Mesothelial cell of epicardium (in vitro differentiated cells): ENCODE measurements at regions not wholly inside any gene's neighbourhood (a gene's known extent, or its start where the extent isn't known, plus 50 kb on each side); places are given as distances from the start of the nearest gene placed in this dataset.
"Not testable (repeated sequence)": the region's sequence is repeated elsewhere in the genome, so short reads cannot be mapped to it uniquely, and the experiment has no call there.

Source experiments
- DNase-seq, 2 experiments: peaks; one replicate each; pipeline ENCODE4 v3.0.0; 2021; ENCODE audit warnings: low spot score in 2 of 2; ENCODE audit not compliant: unreplicated experiment in 2 of 2
- H3K27ac Mint-ChIP-seq: 2 replicates; pipeline ENCODE4 v1.8.0; 2021; ENCODE audit warnings: mixed read lengths
- H3K27me3 Mint-ChIP-seq: 2 replicates; pipeline ENCODE4 v1.8.0; 2021; ENCODE audit warnings: low read depth, mixed read lengths
- H3K36me3 Mint-ChIP-seq: 2 replicates; pipeline ENCODE4 v1.8.0; 2021; ENCODE audit warnings: mixed read lengths
- H3K4me1 Mint-ChIP-seq: 2 replicates; pipeline ENCODE4 v1.8.0; 2021; ENCODE audit warnings: mixed read lengths
- H3K4me3 Mint-ChIP-seq: 2 replicates; pipeline ENCODE4 v1.8.0; 2021; ENCODE audit warnings: mild to moderate bottlenecking, moderate library complexity, mixed read lengths
- H3K9me3 Mint-ChIP-seq: 2 replicates; pipeline ENCODE4 v1.8.0; 2021; ENCODE audit warnings: mixed read lengths
- TF ChIP-seq, protein P1 (sequence below): fragments of 200-600 bp; sonication (generic); IDR thresholded peaks from one replicate; pipeline ENCODE4 v1.5.0; 2021; ENCODE audit warnings: antibody characterized with exemption; ENCODE audit not compliant: unreplicated experiment

DNA sequence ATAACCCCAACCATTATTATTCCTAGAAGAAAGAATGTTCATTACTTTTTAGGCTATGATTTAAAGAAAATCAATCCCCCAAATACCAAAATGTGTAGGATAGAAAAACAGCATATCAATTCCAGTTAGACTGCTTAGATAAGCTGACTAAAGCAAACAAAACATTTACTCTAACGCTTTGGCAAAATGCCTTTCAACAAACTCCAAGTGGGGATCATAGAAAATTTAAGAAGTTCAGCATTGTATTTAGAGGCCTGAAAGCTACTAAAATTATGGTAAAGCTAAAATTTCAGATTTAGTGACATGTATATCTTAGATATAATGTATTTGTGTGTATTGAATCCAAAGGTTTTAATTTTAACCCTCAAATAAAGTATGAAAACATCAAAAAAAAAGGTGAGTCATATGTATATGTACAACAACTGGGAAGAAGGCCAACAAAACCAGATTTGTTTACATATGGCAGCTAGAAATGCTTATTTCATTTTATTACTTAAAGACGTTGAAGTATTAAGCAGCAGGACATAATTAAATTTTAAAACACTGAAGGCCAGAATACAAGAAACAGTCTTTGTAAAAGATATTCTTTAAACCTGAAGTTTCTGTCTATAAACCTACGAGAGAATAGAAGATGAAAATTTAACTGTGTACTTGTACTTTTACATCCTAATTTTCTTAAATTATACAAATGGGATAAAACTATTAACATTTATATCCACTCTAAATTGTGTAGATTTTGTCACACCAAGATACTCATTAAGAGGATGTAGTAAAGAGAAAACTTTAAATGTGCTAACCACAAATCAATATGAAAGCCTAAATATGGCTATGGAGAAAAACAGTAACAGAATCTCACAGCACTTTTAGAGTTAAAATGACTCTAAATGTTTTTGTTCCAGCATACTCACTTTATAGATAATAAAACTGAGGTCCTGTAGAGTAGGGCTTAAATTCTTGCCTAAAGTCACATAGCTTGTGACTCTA lies 71.4 kb downstream of the SLC41A2 start:
- no peak for DNase-seq
- TF ChIP-seq, protein P1, sequence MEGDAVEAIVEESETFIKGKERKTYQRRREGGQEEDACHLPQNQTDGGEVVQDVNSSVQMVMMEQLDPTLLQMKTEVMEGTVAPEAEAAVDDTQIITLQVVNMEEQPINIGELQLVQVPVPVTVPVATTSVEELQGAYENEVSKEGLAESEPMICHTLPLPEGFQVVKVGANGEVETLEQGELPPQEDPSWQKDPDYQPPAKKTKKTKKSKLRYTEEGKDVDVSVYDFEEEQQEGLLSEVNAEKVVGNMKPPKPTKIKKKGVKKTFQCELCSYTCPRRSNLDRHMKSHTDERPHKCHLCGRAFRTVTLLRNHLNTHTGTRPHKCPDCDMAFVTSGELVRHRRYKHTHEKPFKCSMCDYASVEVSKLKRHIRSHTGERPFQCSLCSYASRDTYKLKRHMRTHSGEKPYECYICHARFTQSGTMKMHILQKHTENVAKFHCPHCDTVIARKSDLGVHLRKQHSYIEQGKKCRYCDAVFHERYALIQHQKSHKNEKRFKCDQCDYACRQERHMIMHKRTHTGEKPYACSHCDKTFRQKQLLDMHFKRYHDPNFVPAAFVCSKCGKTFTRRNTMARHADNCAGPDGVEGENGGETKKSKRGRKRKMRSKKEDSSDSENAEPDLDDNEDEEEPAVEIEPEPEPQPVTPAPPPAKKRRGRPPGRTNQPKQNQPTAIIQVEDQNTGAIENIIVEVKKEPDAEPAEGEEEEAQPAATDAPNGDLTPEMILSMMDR: no peak
- Mint-ChIP-seq H3K27me3 (no peaks in the 10 kb centered on the region), H3K36me3 (peaks cover 13% of the 10 kb centered on the region), H3K27ac (peak overlapping the region; percentile 76), H3K4me1 (peaks cover 17% of the 10 kb centered on the region), H3K4me3 (no peak overlapping the region), H3K9me3 (peaks cover 14% of the 10 kb centered on the region)

- DNase-seq, H3K4me1 Mint-ChIP-seq, H3K4me3 Mint-ChIP-seq, H3K27ac Mint-ChIP-seq, H3K27me3 Mint-ChIP-seq: not testable (repeated sequence)
- H3K9me3 Mint-ChIP-seq: peaks cover 52% of the 10 kb centered on the region
- H3K36me3 Mint-ChIP-seq: peaks cover 19% of the 10 kb centered on the region
These were observed 79.2 kb downstream of the SLC41A2 start for GRCh38 chr12:104878858-104879257.

DNA sequence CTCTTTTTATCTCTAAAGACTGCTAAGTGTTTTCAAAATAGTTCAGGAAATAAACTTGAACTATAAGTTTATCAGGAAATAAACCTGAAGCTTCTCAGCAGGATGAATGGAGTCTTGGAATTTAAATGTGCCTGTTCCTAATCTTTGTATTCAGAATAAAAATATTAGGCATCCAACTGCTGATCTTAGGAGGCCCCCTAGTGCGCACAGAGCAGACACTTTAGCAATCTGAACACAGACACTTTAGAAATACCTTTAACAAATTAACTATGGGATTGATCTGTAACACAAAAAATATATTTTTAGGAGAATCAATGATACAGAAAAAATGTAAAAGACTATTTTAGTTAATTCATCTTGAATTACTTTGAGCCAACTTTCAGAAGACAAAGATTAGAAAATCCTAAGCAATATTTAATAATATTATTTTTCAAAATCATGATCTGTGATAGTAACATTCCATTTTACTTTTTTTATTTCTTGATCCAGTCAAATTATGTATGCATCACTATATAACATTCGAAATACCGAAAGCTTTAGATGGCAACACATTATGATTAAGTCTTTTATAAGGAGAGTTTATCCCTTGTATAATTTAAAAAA lies 80.9 kb downstream of the SLC41A2 start:
- Mint-ChIP-seq H3K27ac (no peak overlapping the region), H3K36me3 (peaks cover 14% of the 10 kb centered on the region), H3K9me3 (peaks cover 48% of the 10 kb centered on the region), H3K4me1 (peaks cover 1% of the 10 kb centered on the region), H3K4me3 (no peak overlapping the region), H3K27me3 (peaks cover 5% of the 10 kb centered on the region)
- peak in 1 of 2 experiments; percentile 53 for DNase-seq
- TF ChIP-seq, protein P1: peak; percentile 29

- TF ChIP-seq, protein P1: no peak
- Mint-ChIP-seq H3K27me3 (peaks cover 5% of the 10 kb centered on the region), H3K4me1 (peaks cover 1% of the 10 kb centered on the region), H3K27ac (no peak overlapping the region), H3K4me3 (no peak overlapping the region), H3K9me3 (peaks cover 30% of the 10 kb centered on the region), H3K36me3 (peaks cover 10% of the 10 kb centered on the region)
- no peak for DNase-seq
These were observed 84.7 kb downstream of the SLC41A2 start for GRCh38 chr12:104873374-104873773.

DNA sequence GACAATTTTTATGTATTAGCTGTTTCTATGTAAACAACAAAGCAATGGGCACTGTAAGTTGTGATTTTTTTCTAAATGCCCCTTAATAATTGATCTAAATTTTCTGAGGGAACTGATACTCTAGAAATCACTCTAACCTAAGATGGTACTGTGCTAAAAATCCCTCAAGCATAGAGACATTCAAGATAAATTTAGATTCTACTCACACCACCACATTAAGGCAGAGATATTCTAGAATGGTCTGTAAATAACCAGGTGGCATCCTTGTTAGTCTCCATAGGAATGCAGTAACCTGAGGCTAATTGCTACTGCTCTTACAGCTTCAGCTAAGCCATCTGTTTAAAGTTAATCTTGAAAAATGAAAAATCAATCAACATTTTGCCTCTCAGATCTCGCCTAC lies 87.3 kb downstream of the SLC41A2 start:
- Mint-ChIP-seq H3K27ac (no peak overlapping the region), H3K9me3 (peaks cover 17% of the 10 kb centered on the region), H3K36me3 (peaks cover 4% of the 10 kb centered on the region), H3K27me3 (peaks cover 5% of the 10 kb centered on the region), H3K4me1 (no peaks in the 10 kb centered on the region), H3K4me3 (no peak overlapping the region)
- no peak for DNase-seq
- TF ChIP-seq, protein P1: no peak

DNA sequence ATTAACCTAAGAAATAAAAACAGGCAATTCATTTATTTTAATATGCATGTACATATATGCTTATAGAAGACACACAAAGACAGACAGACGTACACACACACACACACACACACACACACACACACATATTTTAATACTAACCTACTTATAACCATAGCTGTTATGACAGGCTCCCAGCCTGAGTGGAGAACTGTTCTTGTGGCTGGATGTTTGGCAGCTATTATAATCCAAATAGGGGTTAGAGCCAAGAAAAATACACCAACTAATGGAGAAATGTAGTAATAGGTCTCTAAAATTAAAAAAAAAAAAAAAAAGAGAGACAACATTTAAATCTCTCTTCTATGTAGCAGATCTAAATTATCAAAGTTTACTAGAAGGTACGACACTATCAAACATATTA lies 91.8 kb downstream of the SLC41A2 start:
- Mint-ChIP-seq H3K36me3 (no peaks in the 10 kb centered on the region), H3K4me3 (no peak overlapping the region), H3K9me3 (no peaks in the 10 kb centered on the region), H3K4me1 (peaks cover 16% of the 10 kb centered on the region), H3K27ac (no peak overlapping the region), H3K27me3 (peaks cover 5% of the 10 kb centered on the region)
- TF ChIP-seq, protein P1: no peak
- DNase-seq: no peak
